Ramos (cell line): ENCODE measurements at regions not wholly inside any gene's neighbourhood (a gene's known extent, or its start where the extent isn't known, plus 50 kb on each side); places are given as distances from the start of the nearest gene placed in this dataset.

ENCODE experiments used
- in situ Hi-C: fragments of 300-500 bp; cut with MboI; formaldehyde crosslinking; loops from one replicate; pipeline ENCODE4 v1.14.3; 2022; ENCODE audit warnings: low sequenced_read_pairs; ENCODE audit not compliant: unreplicated experiment

DNA sequence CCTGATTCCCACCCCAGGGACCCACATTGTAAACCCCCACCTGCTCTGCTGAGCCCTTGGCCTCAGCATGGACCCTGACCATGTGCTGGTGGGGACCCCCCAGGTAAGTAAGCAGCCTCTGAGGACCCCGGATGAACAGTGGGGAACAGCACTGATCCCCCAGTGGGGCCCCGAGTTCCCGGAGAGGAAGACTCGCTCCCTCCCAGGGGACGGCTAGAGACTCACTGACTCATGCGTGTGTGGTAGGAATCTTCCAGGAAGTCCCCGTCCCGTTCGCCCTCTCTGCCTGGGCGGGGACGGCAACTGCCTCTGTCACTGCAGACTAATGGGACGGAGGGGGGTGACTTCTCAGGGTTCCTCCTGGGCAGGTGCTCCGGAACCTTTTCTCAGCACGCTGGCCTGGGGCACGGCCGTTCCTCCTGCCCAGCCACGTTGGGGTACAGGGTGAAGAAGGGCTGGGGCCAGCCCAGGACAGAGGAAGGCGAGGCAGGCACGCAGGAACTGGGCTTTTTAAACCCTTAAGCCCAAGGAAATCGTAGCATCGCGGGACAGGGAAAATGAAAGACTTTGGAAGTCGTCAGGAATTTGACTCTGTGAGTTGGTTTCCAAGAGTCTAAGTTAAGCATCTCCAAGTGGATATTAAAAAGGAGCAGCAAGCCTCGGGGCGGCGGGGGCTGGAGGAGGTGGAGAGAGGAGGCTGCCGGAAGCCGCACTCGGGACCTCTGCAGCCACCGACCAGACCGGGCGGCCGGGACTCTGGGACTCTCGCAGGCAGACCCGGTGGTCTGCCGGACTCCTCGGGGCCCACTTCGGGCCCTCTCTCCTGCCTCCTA is 178.7 kb downstream of the SEC14L1 start:
- in situ Hi-C loops = loop anchor here (10.0 kb wide), 1 partner anchor 175 kb away; no protein-coding TSS in a partner anchor

DNA sequence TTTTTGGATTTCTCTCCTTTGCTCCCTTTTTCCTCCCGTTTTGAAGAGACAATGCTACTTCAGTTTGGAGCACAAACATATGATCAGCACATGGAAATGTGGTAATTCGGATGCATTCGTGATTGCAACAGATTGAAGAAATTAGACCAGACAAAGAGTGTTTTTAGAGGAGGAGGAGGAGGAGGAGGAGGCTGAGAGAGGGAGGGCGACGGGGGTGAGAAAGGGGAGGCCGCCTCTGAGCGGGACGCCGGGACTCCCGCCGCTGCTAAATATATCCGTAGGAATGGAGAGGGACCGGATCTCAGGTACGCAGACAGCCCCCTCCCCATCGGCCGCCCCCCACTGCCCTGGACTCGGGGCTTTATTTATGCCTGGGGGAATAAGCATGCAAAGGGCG is 179.3 kb downstream of the SEC14L1 start:
- in situ Hi-C loops = loop anchor here (10.0 kb wide), 1 partner anchor 175 kb away; no protein-coding TSS in a partner anchor

DNA sequence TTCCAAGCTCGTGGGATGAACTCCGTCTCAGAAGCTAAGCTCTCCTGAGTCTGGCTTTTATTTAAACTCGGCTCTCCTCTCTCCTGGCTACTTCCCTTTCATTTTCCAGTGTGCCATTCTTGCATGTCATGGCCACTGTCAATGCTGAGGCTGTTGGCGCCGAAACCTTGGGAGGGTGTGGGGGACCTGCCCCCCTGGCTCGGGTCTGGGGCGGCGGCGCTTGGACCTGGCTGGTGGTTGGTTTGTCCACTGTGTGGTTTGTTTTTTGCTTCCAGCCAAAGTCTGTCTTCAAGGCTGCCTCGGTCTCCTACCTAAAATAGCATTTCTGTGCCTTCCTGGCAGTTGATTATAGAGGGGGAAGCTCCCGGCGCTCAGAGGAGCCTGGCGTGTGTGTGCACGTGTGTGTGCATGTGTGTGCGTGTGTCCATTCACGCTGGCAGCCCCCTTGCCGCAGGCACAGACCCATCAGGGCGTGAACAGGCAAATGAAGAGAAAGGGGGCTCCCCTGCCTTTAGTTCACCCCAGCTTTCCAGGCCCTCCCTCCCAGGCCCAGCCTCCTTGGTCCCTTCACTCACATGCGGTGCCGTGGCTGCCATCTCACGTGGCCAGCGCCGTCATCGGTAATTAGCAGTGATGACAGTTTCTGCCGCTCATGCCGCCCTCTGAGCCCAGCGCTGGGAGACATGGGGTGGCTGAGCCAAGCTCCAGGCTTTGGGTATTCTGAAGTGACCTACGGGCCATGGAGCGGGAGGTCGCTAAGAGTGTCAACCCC is 179.9 kb downstream of the SEC14L1 start:
- in situ Hi-C loops = loop anchor here (10.0 kb wide), 1 partner anchor 174 kb away; no protein-coding TSS in a partner anchor

DNA sequence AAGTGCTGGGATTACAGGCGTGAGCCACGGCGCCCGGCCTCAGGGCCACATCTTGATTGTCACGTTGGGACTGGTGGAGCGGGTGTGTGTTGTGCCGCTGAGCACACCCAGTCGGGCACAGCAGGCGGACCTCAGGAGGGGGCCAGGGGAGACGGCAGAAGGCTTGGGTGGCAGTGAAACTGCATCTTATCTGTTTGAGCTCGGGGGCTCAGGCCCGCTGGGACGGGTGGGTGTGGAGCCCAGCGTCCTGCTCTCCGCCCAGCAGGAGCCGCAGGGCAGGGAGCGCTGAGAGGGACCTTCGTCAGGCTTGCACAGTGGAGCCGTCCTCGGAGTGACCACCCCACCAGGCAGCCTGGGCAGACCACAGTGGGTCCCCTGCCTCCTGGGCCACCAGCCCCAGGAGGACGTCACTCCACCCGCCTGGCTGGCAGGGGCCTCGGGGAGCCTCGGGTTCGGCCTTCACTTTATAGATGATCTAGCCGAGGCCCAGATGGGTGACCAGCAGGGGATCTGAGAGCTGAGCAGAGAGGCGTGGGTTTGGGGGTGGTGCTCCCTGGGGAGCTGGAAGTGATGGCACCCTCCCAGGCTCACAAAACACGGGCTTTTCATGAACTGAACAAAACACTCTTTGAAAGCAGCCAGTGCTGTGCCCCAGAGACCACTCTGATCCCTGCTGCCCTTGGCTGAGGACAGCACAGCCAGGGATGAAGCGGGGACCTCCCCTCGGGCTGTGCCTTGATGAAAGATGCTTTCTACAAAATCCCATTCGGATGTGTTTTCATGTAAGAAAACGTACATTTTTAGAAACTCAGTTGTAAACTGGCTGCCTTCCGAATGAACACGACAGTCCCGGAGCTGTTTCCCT is 181.1 kb downstream of the SEC14L1 start:
- in situ Hi-C loops = loop anchor here (10.0 kb wide), 1 partner anchor 173 kb away; no protein-coding TSS in a partner anchor

DNA sequence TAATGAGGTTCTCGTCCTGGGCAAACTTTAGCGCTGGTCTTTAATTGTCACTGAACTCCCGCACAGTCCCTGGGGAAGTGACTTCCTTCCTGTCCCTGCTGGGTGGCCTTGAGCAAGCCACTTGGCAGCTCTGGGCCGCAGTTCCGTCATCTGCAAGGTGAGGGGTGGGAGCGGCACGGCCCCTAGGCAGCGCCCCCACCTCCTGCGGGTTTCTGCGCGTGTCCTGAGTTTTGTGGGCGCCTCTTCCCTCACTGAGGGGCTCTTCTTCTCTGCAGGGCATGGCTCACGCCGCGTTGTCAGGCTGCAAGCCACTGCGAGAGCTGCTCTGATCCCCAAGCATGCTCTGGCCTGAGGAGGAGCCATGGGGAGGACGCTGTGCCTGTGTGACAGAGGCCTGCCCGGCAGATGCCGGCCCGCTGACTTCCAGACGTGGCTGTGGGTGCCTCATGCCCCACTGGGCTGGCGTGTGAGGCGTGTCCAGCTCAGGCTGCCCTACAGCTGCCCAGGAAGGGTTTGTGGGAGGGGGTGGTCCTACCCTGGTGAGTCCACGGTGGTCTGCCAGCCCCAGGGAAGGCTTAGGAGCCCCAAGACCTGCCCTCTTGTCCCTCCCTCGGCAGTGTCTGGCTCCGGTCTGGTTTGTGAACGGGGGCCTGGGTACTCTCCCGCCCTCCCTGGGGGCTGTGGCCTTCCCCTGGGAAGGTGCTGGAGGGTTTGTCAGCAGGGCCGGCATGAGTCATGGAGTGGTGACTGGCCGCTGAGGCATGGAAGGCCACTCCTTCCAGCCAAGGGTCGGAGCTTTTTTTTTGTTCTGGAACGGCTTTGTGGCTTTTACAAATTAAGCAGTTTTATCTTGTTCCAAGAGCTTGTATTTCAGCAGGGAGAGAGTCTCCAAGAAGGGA is 182.0 kb downstream of the SEC14L1 start:
- in situ Hi-C loops = loop anchor here (10.0 kb wide), 1 partner anchor 172 kb away; no protein-coding TSS in a partner anchor

DNA sequence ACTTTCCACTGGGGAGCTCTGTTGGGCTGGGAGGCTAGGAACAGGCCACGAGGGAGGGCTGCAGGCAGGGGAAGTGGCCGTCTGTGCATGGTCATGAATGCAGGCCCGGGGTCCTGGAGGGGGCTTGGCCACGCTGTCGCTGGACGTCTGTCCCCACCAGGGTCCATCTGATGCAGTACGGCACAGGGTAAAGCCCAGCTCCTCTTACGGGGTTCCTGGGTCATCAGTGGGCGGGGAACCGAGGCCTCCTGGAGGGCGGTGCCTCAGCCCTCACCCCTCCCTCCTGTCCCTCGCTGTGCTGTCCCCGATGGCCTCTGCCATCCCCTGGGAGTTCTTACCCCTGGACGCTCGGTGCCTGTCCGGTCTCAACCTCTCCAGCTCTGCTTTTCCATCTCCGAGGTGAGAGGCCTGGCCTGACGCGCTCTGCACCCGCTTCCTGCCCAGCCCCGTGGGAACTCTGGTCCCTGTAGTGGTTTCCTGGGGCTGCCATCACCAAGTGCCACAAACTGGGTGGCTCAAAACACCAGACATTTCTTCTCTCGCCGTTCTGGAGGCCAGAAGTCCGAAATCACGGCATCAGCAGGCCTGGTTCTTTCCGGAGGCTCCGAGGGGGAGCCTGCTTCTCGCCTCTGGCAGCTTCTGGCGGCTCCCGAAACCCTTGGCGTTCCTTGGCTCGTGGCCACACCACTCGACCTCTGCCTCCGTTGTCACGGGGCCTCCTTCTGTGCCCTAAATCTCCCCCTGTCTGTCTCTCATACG is 182.8 kb downstream of the SEC14L1 start:
- in situ Hi-C loops = loop anchor here (10.0 kb wide), 1 partner anchor 171 kb away; no protein-coding TSS in a partner anchor

DNA sequence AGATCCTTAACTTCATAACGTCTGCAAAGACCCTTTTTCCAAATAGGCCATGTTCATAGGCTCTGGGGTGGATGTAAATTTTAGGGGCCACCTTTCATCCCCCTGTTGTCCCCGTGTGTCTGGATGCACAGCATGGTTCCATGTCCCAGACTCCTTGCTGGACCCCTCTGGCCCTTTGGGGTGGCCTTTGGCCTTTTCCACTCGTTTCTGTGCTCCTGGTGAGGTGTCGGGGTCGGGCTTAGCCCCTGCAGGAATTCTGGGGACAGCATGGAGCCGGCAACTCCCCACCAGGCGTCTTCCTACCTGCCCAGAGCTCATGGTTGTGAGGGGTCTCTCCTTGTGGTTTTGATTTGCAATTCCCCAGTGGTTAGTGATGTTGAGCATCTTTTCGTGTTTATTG is 183.5 kb downstream of the SEC14L1 start:
- in situ Hi-C loops = loop anchor here (10.0 kb wide), 1 partner anchor 171 kb away; no protein-coding TSS in a partner anchor

DNA sequence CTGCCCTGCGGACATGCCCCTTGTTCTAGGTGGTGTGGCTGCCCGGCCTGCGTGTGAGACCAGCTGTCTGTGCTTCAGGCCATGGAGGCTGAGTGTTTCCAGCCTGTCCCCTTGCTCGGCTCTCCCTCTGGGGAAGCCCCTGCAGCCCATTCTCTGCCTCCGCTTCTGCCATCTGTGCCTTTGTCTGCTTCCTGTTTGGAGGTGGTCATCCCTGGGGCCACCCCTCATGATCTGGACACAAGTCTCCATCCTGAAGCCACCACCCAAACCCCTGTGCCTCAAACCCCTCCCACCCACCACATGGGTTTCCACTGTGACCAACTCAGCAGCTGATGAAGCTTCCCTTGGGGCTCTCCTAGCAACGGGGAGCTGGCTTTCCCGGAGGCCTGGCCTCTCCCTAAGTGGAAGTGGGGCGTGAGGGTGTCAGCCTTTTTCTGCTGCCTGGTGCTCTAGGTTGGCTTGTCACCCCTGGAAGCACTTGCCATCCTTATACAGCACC is 184.9 kb downstream of the SEC14L1 start:
- in situ Hi-C loops = loop anchor here (10.0 to 25.0 kb wide), 2 partner anchors 169 to 687 kb away; no protein-coding TSS in a partner anchor

DNA sequence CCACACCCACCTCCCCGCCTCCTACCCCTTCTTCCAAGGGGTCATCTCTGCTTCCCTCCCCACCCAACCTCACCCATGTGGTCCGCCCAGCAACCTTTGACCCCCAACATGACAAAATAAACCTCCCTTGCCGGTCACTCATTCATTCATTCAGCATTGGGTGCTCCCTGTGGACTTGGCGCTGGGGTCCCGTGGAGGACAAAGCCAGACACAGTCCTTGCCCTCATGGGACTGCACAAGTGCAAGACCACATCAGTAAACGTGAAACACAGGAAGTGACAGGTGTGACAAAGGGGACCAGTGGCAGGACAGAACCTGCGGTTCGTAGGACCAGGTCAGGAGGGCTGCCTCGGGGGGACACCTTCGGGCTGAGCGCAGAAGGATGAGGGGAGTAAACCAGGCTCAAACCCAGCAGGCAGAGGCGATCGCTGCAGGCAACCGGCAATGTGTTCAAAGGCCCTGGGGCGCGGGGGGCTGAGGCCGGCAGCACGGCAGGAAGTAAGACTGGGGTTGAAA is 185.4 kb downstream of the SEC14L1 start:
- in situ Hi-C loops = loop anchor here (10.0 to 25.0 kb wide), 2 partner anchors 169 to 686 kb away; no protein-coding TSS in a partner anchor

DNA sequence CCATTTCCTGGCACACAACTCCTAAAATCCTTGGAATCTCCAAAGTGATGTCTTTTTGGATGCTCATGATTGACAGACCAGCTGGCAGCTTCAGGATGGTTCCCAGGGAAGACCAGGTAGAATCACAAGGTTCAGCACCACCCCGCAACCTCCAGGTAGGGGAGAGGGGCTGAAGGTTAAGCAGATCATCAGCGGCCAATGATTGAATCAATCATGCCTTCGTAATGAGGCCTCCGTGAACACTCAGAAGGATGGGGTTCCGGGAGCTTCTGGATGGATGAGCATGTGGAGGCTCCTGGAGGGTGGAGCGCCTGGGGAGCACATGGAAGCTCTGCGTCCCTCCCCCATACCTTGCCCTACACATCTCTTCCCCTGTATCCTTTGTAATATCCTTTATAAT is 185.9 kb downstream of the SEC14L1 start:
- in situ Hi-C loops = loop anchor here (10.0 to 25.0 kb wide), 2 partner anchors 168 to 686 kb away; no protein-coding TSS in a partner anchor

DNA sequence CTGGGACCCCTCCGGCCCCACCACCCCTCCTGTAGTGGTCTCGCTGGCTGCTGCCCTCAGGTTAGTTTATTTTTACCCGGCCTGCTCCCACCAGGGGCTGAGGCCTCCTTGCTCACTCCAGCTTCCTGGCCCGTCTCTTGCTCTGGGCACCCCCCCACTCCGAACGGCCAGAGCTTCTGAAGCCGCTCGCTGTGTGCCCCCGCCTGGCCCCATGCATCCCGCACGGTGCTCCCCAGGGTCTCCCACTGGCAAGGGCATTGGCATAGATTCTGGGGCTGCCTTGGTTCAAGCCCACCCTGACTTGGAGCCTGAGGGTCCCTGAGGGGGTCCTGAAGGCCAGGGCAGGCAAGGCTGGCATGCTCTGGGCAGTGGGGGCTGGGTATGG is 186.4 kb downstream of the SEC14L1 start:
- in situ Hi-C loops = loop anchor here (10.0 to 25.0 kb wide), 2 partner anchors 168 to 685 kb away; no protein-coding TSS in a partner anchor

DNA sequence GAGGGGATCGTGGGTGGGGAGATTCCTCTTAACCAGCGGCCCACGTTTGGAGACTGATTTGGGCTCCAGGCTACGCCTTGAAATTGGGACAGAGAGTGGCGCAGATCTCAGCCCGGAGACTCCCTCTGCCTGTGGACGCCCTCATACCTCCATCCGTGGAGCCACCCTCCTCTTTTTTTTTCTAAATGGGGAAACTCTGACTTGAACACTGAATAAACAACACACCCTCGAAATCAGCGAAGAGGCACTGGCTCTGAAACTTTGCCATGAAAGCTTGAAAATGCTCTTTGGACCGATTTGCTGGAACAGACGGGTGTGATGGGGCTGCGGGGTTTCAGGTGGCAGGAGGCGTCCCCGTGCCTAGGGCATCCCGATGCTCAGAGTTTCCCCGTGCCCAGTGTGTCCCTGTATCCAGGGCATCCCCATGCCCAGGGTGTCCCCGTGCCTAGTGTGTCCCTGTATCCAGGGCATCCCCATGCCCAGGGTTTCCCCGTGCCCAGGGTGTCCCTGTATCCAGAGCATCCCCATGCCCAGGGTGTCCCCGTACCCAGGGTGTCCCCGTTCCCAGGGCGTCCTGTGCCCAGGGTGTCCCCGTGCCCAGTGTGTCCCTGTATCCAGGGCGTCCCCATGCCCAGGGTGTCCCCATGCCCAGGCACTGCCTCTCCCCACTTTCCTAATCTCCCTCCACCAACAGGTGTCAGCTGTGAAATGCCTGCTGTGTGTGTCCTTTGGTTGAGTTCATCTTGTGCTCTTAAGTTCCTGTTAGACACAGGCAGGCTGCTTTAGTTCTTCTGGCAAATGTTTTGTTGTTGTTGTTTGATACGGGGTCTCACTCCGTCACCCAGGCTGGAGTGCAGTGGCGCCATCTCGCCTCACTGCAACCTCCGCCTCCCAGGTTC is 187.0 kb downstream of the SEC14L1 start:
- in situ Hi-C loops = loop anchor here (10.0 to 25.0 kb wide), 2 partner anchors 167 to 684 kb away; no protein-coding TSS in a partner anchor

DNA sequence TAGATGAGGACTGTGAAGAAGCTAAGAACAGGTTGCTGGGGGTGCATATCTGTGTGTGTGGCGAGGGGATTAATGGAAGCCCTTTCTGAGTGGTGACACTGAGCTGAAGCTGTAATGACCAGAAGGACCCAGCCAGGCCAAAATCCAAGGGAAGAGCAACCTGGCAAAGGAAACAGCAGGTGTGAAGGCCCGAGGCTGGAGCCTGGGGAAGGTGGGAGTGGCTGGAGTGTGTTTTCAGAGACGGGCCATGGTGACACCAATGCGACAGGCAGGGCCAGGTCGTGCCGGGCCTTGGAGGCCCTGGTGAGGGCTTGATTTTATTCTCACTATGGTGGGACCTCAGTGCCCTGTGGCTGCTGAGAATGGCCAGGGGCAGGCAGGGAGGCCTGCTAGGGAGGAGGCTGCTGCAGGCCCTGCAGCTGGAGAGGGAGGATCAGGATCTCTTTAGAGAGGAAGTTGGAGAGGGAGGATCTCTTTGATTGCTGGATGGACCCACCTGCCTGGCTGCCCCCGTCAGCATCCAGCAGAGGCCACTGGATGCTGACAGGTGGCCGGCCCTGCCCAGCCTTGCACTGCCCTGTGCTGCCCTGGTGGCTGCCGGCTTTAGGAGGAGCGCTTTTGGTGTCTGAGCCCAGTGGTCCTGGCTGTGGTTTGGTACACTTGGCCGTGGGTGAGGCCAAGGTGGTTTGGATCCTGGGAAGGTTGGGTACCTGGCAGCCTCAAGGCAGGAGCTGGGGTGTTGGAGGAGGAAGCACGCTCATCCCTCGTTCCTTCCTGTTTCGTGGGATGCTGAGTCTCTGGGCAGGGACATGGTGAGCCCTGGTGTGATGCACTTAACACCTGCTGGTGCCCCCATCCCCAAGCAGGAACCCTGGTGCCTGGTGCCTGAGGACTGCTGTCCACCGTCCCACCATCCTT is 188.3 kb downstream of the SEC14L1 start:
- in situ Hi-C loops = loop anchor here (10.0 to 25.0 kb wide), 2 partner anchors 166 to 683 kb away; no protein-coding TSS in a partner anchor

DNA sequence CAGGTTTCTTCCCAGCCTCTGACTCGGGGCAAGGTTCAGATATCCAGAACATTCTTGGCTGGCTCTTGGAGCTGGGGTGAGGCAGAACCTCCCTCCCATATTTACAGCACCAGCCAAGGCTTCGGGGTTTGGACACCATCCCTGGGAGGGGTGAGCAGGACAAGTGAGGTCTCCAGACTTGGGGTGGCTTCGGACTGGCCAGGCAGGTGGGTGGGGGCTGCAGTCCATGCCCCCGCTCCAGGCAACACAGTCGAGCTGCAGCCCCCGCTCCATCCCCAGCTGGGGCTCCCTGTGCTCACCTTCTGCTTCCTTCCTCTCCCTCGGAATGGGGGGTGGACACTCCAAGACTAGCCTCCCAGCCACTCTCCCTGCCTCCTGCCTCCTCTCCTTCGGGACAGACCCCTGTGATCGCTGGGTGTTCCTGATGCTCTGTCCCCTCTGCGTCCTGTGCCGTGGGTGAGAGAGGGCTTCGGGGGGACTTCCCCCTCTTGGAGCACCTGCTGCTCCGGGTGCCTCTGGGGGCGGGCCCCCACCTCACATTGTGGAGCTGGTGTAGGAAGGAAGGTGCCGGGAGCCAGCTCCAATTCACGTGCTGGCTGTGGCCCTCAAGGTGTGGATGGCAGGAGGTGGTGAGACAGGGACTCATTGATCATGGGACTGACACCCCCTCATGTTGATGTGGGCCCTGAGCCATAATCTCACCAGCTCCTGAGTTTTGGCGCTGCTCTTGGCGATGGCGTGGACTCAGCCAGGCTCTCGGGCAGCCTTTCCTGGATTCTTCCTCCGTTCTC is 189.2 kb downstream of the SEC14L1 start:
- in situ Hi-C loops = loop anchor here (10.0 to 25.0 kb wide), 2 partner anchors 165 to 682 kb away; no protein-coding TSS in a partner anchor
